ENCODE measurements at regions not wholly inside any gene's neighbourhood (a gene's known extent, or its start where the extent isn't known, plus 50 kb on each side); places are given as distances from the start of the nearest gene placed in this dataset.

GRCh38 chr2:239700686-239701345 is 300.0 kb upstream of the HDAC4 start:
- POLR2A ChIA-PET, result no interaction called here
- H3K9me3 Mint-ChIP-seq, result peaks cover 2% of the 10 kb centered on the region
- intact Hi-C loops (cut with DNase I, micrococcal nuclease), result no loop called here
- no peak overlapping the region for H3K27ac Mint-ChIP-seq
- no peaks in the 10 kb centered on the region for H3K36me3 Mint-ChIP-seq (ENCODE audit: low read depth)
- no peak overlapping the region for H3K4me3 ChIP-seq (ENCODE audit: low read length)
- CTCF ChIA-PET, result no interaction called here
- H3K4me1 ChIP-seq (ENCODE audit: insufficient read depth, low read length), result no peaks in the 10 kb centered on the region
- ATAC-seq (ENCODE audit: poor library complexity) (no peak), DNase-seq (peak in 1 of 14 experiments; percentile 11)
- H3K4me3 Mint-ChIP-seq, result no peak overlapping the region
- H3K36me3 ChIP-seq (ENCODE audit: insufficient read depth, low read length), result no peaks in the 10 kb centered on the region
- H3K27me3 ChIP-seq (ENCODE audit: control insufficient read depth in 1 of 2, insufficient read depth in 2 of 2, low read length in 2 of 2), result peaks cover 4 to 11% of the 10 kb centered on the region in 2 experiments
- H3K9me3 ChIP-seq (ENCODE audit: control insufficient read depth in 1 of 2, insufficient read depth in 1 of 2, low read length in 2 of 2), result peaks cover 0 to 9% of the 10 kb centered on the region in 2 experiments
- TF ChIP-seq CTCF (IDR thresholded peaks at IDR 0.05), result no peak
- H3K4me1 Mint-ChIP-seq (ENCODE audit: low read depth), result no peaks in the 10 kb centered on the region
- H3K27me3 Mint-ChIP-seq, result peaks cover 7% of the 10 kb centered on the region
- no peak overlapping the region for H3K27ac ChIP-seq (ENCODE audit: low read depth in 1 of 2, low read length in 2 of 2)

GRCh38 chr2:239697399-239698164 is 296.8 kb upstream of the HDAC4 start:
- ATAC-seq (ENCODE audit: poor library complexity) (no peak), DNase-seq (peak in 1 of 14 experiments; percentile 28)
- Histone ChIP-seq H3K9me3 (ENCODE audit: control insufficient read depth in 1 of 2, insufficient read depth in 1 of 2, low read length in 2 of 2) (no peaks in the 10 kb centered on the region), H3K4me1 (ENCODE audit: insufficient read depth, low read length) (no peaks in the 10 kb centered on the region), H3K27ac (ENCODE audit: low read depth in 1 of 2, low read length in 2 of 2) (no peak overlapping the region), H3K4me3 (ENCODE audit: low read length) (no peak overlapping the region), H3K36me3 (ENCODE audit: insufficient read depth, low read length) (no peaks in the 10 kb centered on the region), H3K27me3 (ENCODE audit: control insufficient read depth in 1 of 2, insufficient read depth in 2 of 2, low read length in 2 of 2) (no peaks in the 10 kb centered on the region)
- POLR2A ChIA-PET, result no interaction called here
- Mint-ChIP-seq H3K9me3 (no peaks in the 10 kb centered on the region), H3K4me3 (no peak overlapping the region), H3K4me1 (ENCODE audit: low read depth) (no peaks in the 10 kb centered on the region), H3K36me3 (ENCODE audit: low read depth) (no peaks in the 10 kb centered on the region), H3K27me3 (no peaks in the 10 kb centered on the region), H3K27ac (no peak overlapping the region)
- no peak for TF ChIP-seq CTCF (IDR thresholded peaks at IDR 0.05)
- intact Hi-C loops (cut with DNase I, micrococcal nuclease), result no loop called here
- CTCF ChIA-PET, result no interaction called here

- no peaks in the 10 kb centered on the region for H3K4me1 ChIP-seq (ENCODE audit: insufficient read depth, low read length)
- ChIA-PET CTCF (no interaction called here), POLR2A (no interaction called here)
- H3K4me3 ChIP-seq (ENCODE audit: low read length), result no peak overlapping the region
- H3K4me1 Mint-ChIP-seq (ENCODE audit: low read depth), result no peaks in the 10 kb centered on the region
- TF ChIP-seq CTCF (IDR thresholded peaks at IDR 0.05), result no peak
- DNase-seq, result peak in 1 of 14 experiments; percentile 12
- no peaks in the 10 kb centered on the region for H3K9me3 Mint-ChIP-seq
- no peaks in the 10 kb centered on the region for H3K9me3 ChIP-seq (ENCODE audit: control insufficient read depth in 1 of 2, insufficient read depth in 1 of 2, low read length in 2 of 2)
- H3K4me3 Mint-ChIP-seq, result no peak overlapping the region
- no peaks in the 10 kb centered on the region for H3K36me3 ChIP-seq (ENCODE audit: insufficient read depth, low read length)
- no peak for ATAC-seq (ENCODE audit: poor library complexity)
- H3K36me3 Mint-ChIP-seq (ENCODE audit: low read depth), result no peaks in the 10 kb centered on the region
- no peaks in the 10 kb centered on the region for H3K27me3 Mint-ChIP-seq
- no peak overlapping the region for H3K27ac ChIP-seq (ENCODE audit: low read depth in 1 of 2, low read length in 2 of 2)
- H3K27me3 ChIP-seq (ENCODE audit: control insufficient read depth in 1 of 2, insufficient read depth in 2 of 2, low read length in 2 of 2), result no peaks in the 10 kb centered on the region
- intact Hi-C loops (cut with DNase I, micrococcal nuclease), result no loop called here
- no peak overlapping the region for H3K27ac Mint-ChIP-seq
These were observed 295.9 kb upstream of the HDAC4 start for GRCh38 chr2:239696559-239697207.
